Mesenchymal stem cell (in vitro differentiated cells and primary cell): ENCODE measurements at regions not wholly inside any gene's neighbourhood (a gene's known extent, or its start where the extent isn't known, plus 50 kb on each side); places are given as distances from the start of the nearest gene placed in this dataset.

Source experiments
- DNase-seq: peaks from one replicate; pipeline ENCODE4 v3.0.0-alpha.2; 2013
- H2AFZ ChIP-seq: one replicate; pipeline ENCODE4 v1.6.1; 2013; ENCODE audit warnings: low read depth, mild to moderate bottlenecking, control low read depth, inconsistent platforms, low read length, moderate library complexity
- H2AK5ac ChIP-seq: 2 replicates; pipeline ENCODE4 v1.6.1; 2013; ENCODE audit warnings: low read length, moderate library complexity, mild to moderate bottlenecking, inconsistent platforms; ENCODE audit not compliant: severe bottlenecking
- H2BK120ac ChIP-seq: one replicate; pipeline ENCODE4 v1.6.1; 2013; ENCODE audit warnings: low read depth, mild to moderate bottlenecking, inconsistent platforms, low read length, moderate library complexity
- H2BK12ac ChIP-seq, 2 experiments: one replicate each; pipeline ENCODE4 v1.6.1; 2013; ENCODE audit warnings: inconsistent platforms in 2 of 2, low read length in 2 of 2, mild to moderate bottlenecking in 2 of 2, moderate library complexity in 2 of 2, control low read depth in 1 of 2
- H2BK15ac ChIP-seq: one replicate; pipeline ENCODE4 v1.6.1; 2013; ENCODE audit warnings: mild to moderate bottlenecking, low read depth, inconsistent platforms; ENCODE audit not compliant: poor library complexity, severe bottlenecking
- H2BK5ac ChIP-seq: 2 replicates; pipeline ENCODE4 v1.6.1; 2013; ENCODE audit warnings: low read depth, mild to moderate bottlenecking, low read length, control low read depth, inconsistent platforms; ENCODE audit not compliant: poor library complexity, severe bottlenecking
- H3K14ac ChIP-seq, 2 experiments: one replicate each; pipeline ENCODE4 v1.6.1; 2013; ENCODE audit warnings: inconsistent platforms in 2 of 2, low read length in 2 of 2, control low read depth in 1 of 2, mild to moderate bottlenecking in 1 of 2, moderate library complexity in 1 of 2
- H3K18ac ChIP-seq, 2 experiments: one replicate each; pipeline ENCODE4 v1.6.1; 2013; ENCODE audit warnings: inconsistent platforms in 2 of 2, low read length in 2 of 2, control low read depth in 1 of 2, low read depth in 1 of 2, mild to moderate bottlenecking in 1 of 2
- H3K23ac ChIP-seq, 2 experiments: one replicate each; pipeline ENCODE4 v1.6.1; 2013; ENCODE audit warnings: inconsistent platforms in 2 of 2, low read length in 2 of 2, mild to moderate bottlenecking in 2 of 2, moderate library complexity in 2 of 2, control low read depth in 1 of 2
- H3K27ac ChIP-seq: 2 replicates; pipeline ENCODE4 v1.5.1; 2013; ENCODE audit warnings: mild to moderate bottlenecking, moderate library complexity, low read length, control low read depth, inconsistent platforms; ENCODE audit not compliant: poor library complexity, severe bottlenecking
- H3K27me3 ChIP-seq, 2 experiments: 2 replicates each; pipeline versions ENCODE4 v1.6.1 to v1.7.0; 2013; ENCODE audit warnings: low read length in 2 of 2, mild to moderate bottlenecking in 2 of 2, moderate library complexity in 2 of 2, control low read depth in 1 of 2, inconsistent platforms in 1 of 2; ENCODE audit not compliant: control insufficient read depth in 1 of 2, insufficient read depth in 1 of 2
- H3K36me3 ChIP-seq, 2 experiments: 2 replicates each; pipeline versions ENCODE4 v1.6.1 to v1.7.0; 2013; ENCODE audit warnings: low read length in 2 of 2, control low read depth in 1 of 2, inconsistent platforms in 1 of 2, low read depth in 1 of 2, mild to moderate bottlenecking in 1 of 2; ENCODE audit not compliant: insufficient read depth in 2 of 2, control insufficient read depth in 1 of 2
- H3K4ac ChIP-seq, 2 experiments: one replicate each; pipeline ENCODE4 v1.6.1; 2013; ENCODE audit warnings: inconsistent platforms in 2 of 2, low read length in 2 of 2, mild to moderate bottlenecking in 2 of 2, moderate library complexity in 2 of 2, control low read depth in 1 of 2, low read depth in 1 of 2
- H3K4me1 ChIP-seq: 2 replicates; pipeline ENCODE4 v1.6.1; 2013; ENCODE audit warnings: low read depth, low read length, control low read depth; ENCODE audit not compliant: control insufficient read depth, insufficient read depth
- H3K4me2 ChIP-seq: 2 replicates; pipeline ENCODE4 v1.6.1; 2013; ENCODE audit warnings: low read length, mild to moderate bottlenecking, inconsistent platforms; ENCODE audit not compliant: poor library complexity, severe bottlenecking
- H3K4me3 ChIP-seq, 2 experiments: 2 replicates each; pipeline versions ENCODE4 v1.5.1 to v1.7.0; 2013; ENCODE audit warnings: low read length in 2 of 2, mild to moderate bottlenecking in 2 of 2, control low read depth in 1 of 2, low read depth in 1 of 2; ENCODE audit not compliant: insufficient read depth in 1 of 2
- H3K79me1 ChIP-seq: replicated peaks from 2 replicates; pipeline ENCODE4 v1.6.1; 2013; ENCODE audit warnings: mild to moderate bottlenecking, control low read depth, low read length, inconsistent platforms; ENCODE audit not compliant: poor library complexity, severe bottlenecking
- H3K9ac ChIP-seq: 2 replicates; pipeline ENCODE4 v1.7.0; 2013; ENCODE audit warnings: mild to moderate bottlenecking, low read length, moderate library complexity
- H3K9me3 ChIP-seq: 2 replicates; pipeline ENCODE4 v1.7.0; 2013; ENCODE audit warnings: mild to moderate bottlenecking, low read length; ENCODE audit not compliant: control insufficient read depth
- H4K8ac ChIP-seq: one replicate; pipeline ENCODE4 v1.6.1; 2013; ENCODE audit warnings: inconsistent platforms, mild to moderate bottlenecking, low read length, moderate library complexity
- H4K91ac ChIP-seq: one replicate; pipeline ENCODE4 v1.6.1; 2013; ENCODE audit warnings: mild to moderate bottlenecking, low read length, inconsistent platforms
- WGBS: methylation state at CpG from one replicate; pipeline ENCODE4 v1.1.7; 2013; ENCODE audit warnings: mixed read lengths; 5-methylcytosine and 5-hydroxymethylcytosine counted together

DNA sequence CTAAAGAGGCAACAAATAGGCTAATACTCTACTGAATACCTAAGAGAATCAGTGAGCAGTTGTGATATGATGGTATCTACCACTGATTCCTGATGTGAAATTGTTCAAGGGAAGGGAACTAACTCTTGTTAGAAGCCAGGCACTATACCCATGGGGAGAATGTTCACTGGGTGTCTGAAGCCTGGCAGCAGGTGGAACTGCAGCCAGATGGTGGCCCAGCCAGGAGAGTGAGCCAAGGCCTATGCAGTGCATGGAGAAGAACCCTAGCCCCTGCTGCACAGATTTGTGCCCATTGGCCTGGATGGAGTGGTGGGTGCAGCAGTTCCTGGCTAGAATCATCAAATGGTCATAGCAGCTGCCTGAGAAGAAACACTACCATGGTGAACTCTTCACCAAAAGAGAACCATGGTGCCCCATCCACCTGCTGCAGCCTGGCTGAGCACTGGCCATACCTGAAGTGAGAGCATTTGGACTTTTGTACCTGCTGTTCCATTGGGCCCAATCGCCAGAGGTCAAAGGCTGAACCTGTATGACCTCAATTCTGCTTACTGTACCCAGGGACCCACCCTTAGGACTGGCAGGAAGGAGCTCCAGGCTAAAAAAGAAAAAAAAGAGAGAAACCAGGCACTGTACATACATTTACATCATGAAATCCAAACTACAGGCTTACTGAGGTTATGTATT, 118.8 kb upstream of the IVNS1ABP start:
- no peak overlapping the region for H3K9ac ChIP-seq
- no peak overlapping the region for H3K18ac ChIP-seq
- no peak overlapping the region for H3K27ac ChIP-seq
- no peak overlapping the region for H3K23ac ChIP-seq
- H2BK5ac ChIP-seq = no peak overlapping the region
- no peak overlapping the region for H2BK12ac ChIP-seq
- no peak overlapping the region for H3K4ac ChIP-seq
- no peak overlapping the region for H3K4me2 ChIP-seq
- H3K4me1 ChIP-seq = peaks cover 1% of the 10 kb centered on the region
- H2BK15ac ChIP-seq = no peak overlapping the region
- H2AFZ ChIP-seq = no peak overlapping the region
- no peak overlapping the region for H3K4me3 ChIP-seq
- no peaks in the 10 kb centered on the region for H3K27me3 ChIP-seq
- no peak overlapping the region for H4K91ac ChIP-seq
- DNase-seq = no peak
- H3K14ac ChIP-seq = no peak overlapping the region
- 50% methylated on average over 1 of the region's 1 CpG for WGBS
- H3K79me1 ChIP-seq = no peaks in the 10 kb centered on the region
- H3K36me3 ChIP-seq = no peaks in the 10 kb centered on the region
- H2BK120ac ChIP-seq = no peak overlapping the region
- no peak overlapping the region for H2AK5ac ChIP-seq
- no peak overlapping the region for H4K8ac ChIP-seq
- H3K9me3 ChIP-seq = peaks cover 3% of the 10 kb centered on the region

GRCh38 chr1:185434721-185435120, 117.7 kb upstream of the IVNS1ABP start:
- H3K4me1 ChIP-seq = peaks cover 1% of the 10 kb centered on the region
- H3K36me3 ChIP-seq = no peaks in the 10 kb centered on the region
- no peak for DNase-seq
- H2AK5ac ChIP-seq = no peak overlapping the region
- H2BK15ac ChIP-seq = no peak overlapping the region
- H3K79me1 ChIP-seq = no peaks in the 10 kb centered on the region
- H3K9me3 ChIP-seq = peaks cover 3% of the 10 kb centered on the region
- H2AFZ ChIP-seq = no peak overlapping the region
- H2BK120ac ChIP-seq = no peak overlapping the region
- H3K27ac ChIP-seq = no peak overlapping the region
- no peak overlapping the region for H4K91ac ChIP-seq
- H2BK5ac ChIP-seq = no peak overlapping the region
- no peak overlapping the region for H4K8ac ChIP-seq
- no peak overlapping the region for H3K14ac ChIP-seq
- H3K23ac ChIP-seq = no peak overlapping the region
- H3K18ac ChIP-seq = no peak overlapping the region
- H3K4me2 ChIP-seq = no peak overlapping the region
- no peak overlapping the region for H3K9ac ChIP-seq
- no CpG with 5 or more reads among the region's 1 CpG for WGBS
- no peak overlapping the region for H3K4ac ChIP-seq
- H3K4me3 ChIP-seq = no peak overlapping the region
- H3K27me3 ChIP-seq = no peaks in the 10 kb centered on the region
- no peak overlapping the region for H2BK12ac ChIP-seq

GRCh38 chr1:185433667-185434066, 116.6 kb upstream of the IVNS1ABP start:
- Histone ChIP-seq H3K4me2 (no peak overlapping the region), H3K4me3 (no peak overlapping the region), H2BK5ac (no peak overlapping the region), H3K4me1 (no peaks in the 10 kb centered on the region), H2BK15ac (no peak overlapping the region), H4K8ac (no peak overlapping the region), H3K27ac (no peak overlapping the region), H2BK12ac (no peak overlapping the region), H2AFZ (no peak overlapping the region), H3K23ac (no peak overlapping the region), H3K4ac (no peak overlapping the region), H3K9me3 (peaks cover 3% of the 10 kb centered on the region), H2BK120ac (no peak overlapping the region), H3K36me3 (no peaks in the 10 kb centered on the region), H3K18ac (no peak overlapping the region), H3K14ac (no peak overlapping the region), H3K79me1 (no peaks in the 10 kb centered on the region), H3K9ac (no peak overlapping the region), H2AK5ac (no peak overlapping the region), H3K27me3 (no peaks in the 10 kb centered on the region), H4K91ac (no peak overlapping the region)
- no peak for DNase-seq
- 100% methylated on average over 1 of the region's 2 CpGs for WGBS

- no peak overlapping the region for H3K4me3 ChIP-seq
- H3K4ac ChIP-seq = no peak overlapping the region
- no peaks in the 10 kb centered on the region for H3K4me1 ChIP-seq
- H3K27ac ChIP-seq = no peak overlapping the region
- H3K9ac ChIP-seq = no peak overlapping the region
- H2AFZ ChIP-seq = no peak overlapping the region
- no peaks in the 10 kb centered on the region for H3K79me1 ChIP-seq
- peaks cover 3% of the 10 kb centered on the region for H3K9me3 ChIP-seq
- H2AK5ac ChIP-seq = no peak overlapping the region
- H2BK5ac ChIP-seq = no peak overlapping the region
- WGBS = 96% methylated on average over 2 of the region's 2 CpGs
- no peak overlapping the region for H4K8ac ChIP-seq
- H3K18ac ChIP-seq = no peak overlapping the region
- no peak overlapping the region for H2BK12ac ChIP-seq
- no peak overlapping the region for H2BK120ac ChIP-seq
- no peaks in the 10 kb centered on the region for H3K27me3 ChIP-seq
- no peak overlapping the region for H2BK15ac ChIP-seq
- no peak overlapping the region for H3K23ac ChIP-seq
- H3K4me2 ChIP-seq = no peak overlapping the region
- no peak overlapping the region for H3K14ac ChIP-seq
- no peaks in the 10 kb centered on the region for H3K36me3 ChIP-seq
- no peak for DNase-seq
- no peak overlapping the region for H4K91ac ChIP-seq
Measured at GRCh38 chr1:185432948-185433347, 115.9 kb upstream of the IVNS1ABP start.
